NCI-H2196 treated with DMSO at 0.1 percent for 48 hours (cell line): ENCODE measurements at regions not wholly inside any gene's neighbourhood (a gene's known extent, or its start where the extent isn't known, plus 50 kb on each side); places are given as distances from the start of the nearest gene placed in this dataset.

Source experiments
- DNase-seq: peaks from one replicate; lab custom pipeline; 2025; ENCODE audit not compliant: unreplicated experiment; lab: John Stamatoyannopoulos, UW

DNA sequence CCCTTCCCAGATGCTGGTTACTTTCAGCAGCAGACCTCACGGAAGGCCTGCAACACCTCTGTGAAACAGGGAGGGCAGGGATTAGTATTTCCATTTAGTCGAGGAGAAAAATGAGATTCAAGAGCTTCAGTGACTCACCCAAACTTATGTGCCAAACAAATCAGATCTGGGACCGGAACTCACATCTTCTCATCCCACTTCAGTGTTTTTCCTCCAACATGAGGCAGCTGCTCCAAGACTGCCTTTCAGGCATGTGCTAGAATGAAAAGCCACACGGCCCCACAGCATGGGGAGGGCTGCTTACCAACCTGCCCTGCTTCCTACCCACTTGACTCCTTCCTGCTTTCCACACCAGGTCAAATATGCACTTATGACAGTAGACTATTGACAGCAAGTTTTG lies 129.4 kb upstream of the SLC24A5 start:
- no peak for DNase-seq

DNA sequence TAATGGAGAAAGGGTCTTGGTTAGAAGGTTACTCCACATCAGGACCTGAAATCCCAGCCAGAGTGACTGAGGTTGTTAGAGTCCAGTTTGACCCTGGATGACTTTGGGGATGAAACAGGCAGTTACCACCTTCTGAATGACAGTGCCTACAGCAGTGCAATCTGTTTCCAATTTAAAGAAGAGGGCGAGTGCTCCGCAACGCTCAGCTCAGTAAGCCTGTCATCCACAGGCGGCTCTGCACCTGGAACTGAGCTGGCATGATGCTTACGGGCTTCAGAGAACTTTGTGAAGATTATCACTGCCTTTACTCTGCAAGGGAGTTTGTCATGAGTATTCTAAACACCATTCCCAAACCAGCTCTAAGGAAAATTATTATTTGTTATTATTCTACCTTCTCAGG lies 127.7 kb upstream of the SLC24A5 start:
- no peak for DNase-seq

DNA sequence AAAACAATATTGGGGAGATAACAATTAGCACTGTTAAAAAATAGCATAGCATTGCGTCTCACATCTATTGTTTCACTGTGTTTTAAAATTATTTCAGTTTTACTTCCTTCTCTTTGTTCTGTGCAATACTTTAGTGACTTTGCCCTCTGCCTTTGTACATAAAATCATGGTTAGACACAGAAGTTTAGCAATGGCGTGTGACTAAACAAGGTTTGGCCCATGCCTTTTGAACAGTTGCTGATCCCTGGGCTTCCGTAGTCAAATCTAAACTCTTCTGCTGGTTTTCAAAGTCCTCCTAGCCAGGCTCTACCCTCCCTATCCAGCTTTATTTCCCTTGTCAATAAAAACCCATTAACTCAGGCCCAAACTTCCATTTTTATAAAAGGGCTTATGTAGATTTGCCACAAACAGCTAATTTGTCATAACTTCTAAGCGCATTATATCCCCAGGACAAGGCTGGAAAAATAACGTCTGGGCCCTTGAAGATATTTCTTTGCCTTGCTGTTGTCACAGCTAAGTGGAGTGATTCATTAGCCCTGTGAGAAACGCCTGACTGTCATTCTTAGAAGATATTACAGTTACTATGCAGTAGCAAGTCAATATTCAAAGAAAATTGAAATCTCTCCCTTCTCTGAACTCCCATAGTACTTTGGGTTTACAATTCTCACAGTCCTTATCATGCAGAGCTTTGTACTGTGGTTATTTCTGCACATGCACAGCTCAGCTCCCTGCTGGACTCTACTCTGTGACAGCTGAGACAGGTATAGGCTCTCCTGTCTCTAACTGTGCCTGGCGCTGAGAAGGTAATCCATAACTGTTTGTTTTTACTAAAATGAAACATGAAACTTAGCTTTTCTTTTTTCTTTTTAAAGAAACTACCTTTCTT lies 123.4 kb upstream of the SLC24A5 start:
- no peak for DNase-seq

DNA sequence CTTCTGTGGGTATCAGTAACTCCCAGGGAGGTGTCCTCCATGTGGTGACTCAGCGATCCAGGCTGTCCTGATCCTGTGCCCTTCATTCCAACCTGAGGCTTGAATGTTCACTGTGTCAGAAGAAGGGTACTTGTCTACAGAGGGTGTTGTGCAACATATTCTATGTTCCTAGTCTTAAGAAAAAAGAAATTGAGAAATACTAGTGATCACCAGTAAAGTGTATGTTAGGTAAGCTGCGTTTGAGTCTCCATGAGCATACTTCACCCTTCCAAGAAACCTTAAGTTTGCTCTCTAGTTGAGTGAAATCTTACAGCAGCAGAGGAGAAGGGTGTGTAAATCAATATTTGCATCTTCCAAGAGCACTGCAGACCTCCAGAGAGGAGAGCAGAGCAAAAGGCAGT lies 122.2 kb upstream of the SLC24A5 start:
- no peak for DNase-seq

DNA sequence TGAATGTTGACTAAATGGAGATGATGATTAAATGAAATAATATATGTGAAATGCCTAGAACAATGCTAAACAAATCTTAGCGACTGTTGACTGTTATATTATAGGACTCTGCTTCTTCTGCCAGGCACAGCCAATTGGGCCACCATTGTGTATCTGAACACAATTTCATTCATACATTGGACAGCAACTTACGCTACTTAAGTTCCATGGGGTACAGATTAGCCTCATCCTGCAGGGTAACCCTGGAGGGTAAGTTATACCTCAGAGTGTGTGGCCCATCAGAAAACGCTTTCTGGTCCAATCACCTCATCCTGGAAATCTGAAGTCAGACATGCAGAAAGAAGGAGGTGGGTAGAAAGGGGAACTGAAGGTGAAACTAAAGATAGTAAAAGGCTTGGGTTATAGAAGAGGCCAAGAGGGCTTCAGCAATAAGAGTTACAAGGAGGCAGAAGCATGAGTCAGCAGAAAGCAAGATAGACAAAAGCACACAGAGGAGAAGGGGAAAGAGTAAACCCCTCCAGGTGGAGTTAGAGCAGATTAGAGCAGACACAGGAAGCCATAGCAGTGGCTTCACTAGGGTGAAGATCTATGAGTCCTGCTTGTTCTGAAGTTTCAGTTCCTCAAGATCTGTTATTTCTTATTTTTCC lies 119.3 kb upstream of the SLC24A5 start:
- DNase-seq, result no peak

DNA sequence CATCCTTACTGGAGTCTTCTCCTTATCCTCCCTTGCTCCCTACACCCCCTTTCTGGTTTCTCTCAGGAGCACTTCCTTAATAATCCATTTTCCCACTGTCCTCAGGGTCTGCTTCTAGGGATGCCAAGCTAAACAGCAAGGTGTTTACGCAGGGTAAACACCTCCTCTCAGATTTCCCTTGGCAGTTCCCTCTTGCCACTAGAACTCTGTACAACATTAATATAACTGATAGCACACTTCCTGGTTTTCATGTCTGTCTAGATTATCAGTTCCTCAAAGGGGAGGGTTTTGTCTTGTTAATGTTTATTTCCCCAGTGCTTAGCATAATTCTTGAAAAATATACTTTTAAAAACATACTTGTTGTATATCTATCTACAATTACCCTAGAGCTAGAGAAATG lies 118.0 kb upstream of the SLC24A5 start:
- DNase-seq, result peak; percentile 29

DNA sequence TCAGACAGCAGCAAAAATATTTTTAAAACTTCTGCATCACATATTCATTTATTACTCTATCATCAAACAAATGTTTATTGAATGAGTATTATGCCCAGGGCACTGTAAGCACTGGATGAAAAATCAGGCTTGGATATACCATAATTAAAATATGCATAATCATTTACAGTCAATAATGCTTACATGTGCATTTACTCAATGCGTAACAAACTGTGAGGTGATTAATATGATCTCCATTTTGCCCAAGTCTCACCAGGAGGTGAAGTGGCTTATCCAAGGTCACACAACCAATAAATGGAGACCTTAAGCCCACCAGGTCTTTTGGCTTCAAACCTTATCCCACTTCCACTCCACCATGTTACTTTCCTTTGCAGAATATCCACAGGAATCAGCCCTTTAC lies 117.3 kb upstream of the SLC24A5 start:
- DNase-seq, result no peak

DNA sequence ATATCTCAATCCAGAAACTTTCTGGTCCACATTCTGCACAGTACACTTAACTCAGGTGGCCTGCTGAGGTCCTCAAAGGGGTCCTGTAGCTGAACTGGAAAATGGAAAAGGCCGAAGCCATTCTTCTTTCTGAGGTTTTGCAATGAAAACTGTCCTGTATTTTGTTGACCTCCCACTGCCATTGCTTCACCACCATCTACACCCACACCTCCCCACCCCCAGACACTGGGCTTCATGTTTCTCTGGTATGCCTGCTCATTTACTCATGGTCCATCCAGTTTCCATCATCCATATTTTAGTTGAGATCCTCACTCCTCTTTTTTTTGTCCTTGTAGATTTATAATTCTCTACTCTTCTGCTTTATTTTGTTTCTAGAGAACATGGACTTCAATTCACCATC lies 115.7 kb upstream of the SLC24A5 start:
- no peak for DNase-seq

DNA sequence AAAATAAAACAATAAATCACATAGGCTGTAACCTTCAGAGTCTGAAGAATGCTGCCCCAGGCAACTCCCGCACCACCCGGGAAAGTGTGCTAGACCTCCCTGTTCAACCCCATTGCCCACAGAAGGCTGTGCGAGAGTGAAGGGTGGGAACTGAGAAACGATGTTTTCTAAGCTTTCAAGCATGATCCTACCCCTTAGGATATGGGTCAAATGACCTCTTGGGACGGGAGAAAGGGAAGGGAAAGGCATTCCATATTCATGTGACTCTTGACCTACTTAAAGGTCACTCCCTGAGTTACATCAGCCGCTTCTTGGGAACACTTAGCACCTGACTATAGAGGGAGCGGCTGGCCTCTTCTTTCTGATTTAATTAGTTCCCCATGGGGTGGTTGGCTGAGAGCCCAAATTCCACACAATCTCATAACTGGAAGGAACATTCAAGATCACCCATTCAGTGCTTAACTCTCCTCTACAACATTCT lies 114.7 kb upstream of the SLC24A5 start:
- DNase-seq, result no peak

DNA sequence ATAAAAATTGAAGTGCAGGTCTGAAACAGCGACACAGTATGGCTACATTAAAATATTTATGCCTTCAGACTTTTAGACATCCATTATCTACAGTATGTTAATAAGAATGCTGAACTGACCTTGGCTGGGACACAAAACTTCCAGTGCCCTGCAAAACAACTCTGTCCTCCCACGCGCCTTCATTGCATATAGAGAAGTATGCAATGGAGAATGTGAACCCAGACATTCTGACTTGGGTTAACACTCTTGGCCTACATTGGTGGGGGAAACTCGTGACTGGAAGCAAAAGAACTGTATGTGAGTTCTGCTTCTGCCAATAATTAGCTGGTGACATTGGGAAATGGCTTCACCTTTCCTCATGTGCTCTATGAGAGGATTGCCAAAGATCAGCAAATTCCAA lies 110.5 kb upstream of the SLC24A5 start:
- DNase-seq, result no peak

DNA sequence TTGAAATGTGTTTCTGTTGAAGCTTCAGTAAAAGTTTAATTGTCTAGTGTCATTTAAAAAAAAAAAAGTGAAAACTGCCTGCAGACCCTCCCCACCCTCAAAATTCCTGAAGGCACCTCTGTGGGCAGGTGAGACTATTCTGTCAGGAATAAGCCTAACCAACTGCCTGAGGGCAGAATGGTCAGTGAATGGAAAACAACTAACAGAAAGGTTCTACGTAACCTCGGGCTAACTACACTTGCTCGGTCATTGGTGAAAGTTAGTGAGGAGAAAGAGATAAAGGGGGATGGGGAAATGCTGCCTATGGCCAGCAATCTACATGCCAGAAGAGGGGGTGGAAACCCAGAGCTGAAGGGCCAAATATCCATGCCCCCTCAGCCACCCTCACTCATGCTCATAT lies 108.6 kb upstream of the SLC24A5 start:
- no peak for DNase-seq

DNA sequence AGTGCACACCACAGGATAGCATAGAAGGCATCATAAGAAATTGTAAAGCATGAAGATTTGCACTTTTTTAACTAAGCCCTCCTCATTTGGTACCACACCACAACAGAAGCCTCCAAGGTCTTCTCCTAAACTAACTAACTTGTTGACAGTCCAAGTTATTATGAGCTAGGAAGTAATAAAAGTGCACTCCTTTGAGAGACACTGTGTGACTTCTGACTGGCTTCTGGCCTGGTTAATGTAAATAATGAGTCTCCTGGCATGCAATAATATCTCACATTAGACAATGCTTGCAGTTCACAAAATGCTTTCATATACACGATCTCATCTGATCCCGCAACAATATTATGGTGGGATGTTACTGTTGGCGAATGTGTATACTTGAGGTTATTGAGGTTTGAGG lies 103.9 kb upstream of the SLC24A5 start:
- no peak for DNase-seq

DNA sequence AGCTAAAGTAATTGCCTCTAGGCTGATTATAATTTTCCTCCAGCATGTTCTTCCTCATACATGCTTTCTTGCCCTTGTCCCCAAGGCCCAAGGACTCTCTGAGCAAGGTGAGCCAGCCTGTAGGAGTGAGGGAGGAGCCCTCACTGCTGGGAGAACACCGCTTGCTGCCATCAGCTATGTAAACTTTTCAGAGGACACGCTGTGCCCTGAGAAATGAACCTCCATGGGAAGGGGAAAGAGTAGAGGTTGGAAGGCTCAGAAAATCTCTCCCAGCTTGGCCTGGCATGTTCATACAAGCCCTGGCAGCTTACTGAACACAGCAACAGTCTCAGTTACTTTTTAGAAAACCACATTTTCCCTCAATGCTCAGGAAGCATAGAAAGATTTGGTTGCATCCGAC lies 103.0 kb upstream of the SLC24A5 start:
- no peak for DNase-seq

DNA sequence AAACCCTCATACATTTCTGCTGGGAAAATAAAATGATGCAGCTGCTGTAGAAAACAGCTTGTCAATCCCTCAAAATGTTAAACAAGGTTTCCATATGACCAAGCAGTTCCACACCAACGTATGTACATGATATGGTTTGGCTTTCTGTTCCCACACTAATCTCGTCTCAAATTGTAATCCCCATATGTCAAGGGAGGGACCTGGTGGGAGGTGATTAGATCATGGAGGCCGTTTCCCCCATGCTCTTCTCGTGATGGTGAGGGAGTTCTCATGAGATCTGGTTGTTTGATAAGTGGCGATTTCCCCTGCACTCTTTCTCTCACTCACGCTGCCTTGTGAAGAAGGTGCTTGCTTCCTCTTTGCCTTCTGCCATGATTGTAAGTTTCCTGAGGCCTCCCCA lies 100.6 kb upstream of the SLC24A5 start:
- no peak for DNase-seq

DNA sequence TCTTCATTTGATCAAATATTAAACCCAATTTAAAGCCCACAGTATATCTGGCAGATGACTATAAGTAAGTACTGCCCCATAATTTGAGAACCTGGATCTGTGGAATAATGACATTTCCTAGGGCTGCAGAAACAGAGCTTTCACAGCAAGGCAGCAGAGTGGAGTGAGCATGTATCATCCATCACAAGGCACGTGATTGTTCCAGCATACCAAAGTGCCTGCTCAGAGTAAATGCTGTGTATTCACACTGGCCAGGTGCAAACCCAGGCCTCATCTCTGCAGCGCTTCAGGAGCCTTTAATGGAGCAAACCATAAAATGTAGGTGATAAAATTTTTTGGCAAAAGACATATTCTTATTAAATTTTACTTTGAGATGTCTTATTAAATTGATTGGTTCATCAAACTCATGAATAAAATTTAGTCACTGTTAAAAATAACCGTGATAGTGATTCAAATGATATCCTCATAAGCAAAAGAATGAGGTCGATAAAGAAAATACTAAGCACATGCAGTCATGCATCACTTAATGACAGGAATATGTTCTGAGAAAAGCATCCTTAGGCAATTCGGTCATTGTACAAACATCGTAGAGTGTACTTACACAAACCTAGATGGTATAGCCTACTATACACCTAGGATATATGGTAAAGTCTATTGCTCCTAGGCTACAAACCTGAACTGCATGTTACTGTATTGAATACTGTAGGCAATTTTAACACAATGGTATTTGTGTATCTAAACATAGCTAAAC lies 99.3 kb upstream of the SLC24A5 start:
- DNase-seq, result no peak

DNA sequence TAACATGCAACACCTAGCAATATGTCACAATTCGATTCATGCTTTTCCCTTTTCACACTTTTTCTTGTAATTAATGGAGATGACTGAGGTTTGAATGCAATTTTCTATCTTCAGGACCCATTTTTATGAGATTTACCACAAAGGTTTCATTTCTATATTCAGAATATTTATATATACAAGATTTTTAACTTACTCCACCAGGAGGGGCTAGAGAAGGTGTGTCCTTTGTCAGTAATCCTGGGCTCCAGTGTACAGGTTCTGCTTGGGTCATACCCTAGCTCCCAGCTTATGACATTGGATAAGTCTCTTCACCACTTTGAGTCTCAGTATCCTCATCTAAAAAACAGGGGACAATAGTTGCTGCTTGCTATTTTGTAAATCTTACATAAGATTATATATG lies 95.7 kb upstream of the SLC24A5 start:
- no peak for DNase-seq

DNA sequence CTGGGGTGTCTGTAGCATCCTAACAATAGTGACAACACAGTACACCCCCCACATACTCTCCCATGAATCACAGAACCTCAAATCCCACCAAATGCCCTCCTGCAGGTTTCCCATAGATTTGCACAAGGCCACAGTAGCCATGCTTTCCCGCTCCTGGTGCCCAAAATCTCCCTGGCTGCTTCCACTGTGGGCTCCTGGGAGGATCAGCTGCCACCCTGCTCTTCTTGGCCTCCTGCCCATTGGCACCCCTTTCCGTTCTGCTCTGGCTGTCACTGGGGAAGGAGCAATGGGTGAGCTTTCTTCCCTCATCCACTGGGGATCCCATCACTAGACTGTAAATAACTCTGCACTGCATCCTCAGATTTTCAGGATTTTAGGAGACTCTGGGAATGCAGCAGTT lies 92.1 kb upstream of the SLC24A5 start:
- DNase-seq, result no peak

DNA sequence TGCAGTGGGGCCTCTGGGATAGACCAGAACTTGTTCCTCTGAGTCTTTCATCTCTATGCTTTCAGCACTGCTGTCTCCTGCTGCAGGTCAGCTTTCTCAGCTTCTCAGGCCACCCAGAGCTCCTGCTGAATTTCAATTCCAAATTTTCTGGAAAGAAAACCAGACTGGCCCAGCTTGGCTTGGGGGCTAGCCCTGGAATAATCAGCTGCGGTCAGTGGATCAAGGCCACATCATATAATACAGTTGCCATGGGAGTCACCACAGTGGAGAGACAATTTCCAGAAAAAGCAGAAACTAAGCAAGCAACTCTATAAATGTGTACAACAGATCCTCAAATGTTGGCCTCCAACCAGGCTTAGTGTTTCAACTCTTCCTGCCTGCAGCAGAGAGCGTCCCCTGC lies 91.1 kb upstream of the SLC24A5 start:
- DNase-seq, result no peak

DNA sequence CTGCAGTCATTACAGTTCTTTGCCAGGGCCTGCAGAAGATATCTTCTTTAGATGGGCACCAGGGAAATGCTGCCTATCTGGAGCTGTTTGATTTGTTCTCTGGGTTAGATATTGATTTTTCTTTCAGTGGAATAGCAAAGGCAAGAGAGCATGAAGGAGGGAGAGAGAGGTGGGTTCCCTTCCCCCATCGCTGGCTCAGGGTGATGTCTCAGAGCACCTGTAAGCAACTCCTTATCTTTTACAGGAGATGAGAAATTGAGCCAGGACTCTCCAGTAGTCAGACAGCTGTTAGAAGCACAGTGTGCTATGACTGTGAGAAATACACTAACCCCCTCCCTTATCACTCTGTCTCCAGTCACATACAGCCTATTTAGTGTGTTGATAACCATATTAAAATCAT lies 89.3 kb upstream of the SLC24A5 start:
- DNase-seq, result no peak

DNA sequence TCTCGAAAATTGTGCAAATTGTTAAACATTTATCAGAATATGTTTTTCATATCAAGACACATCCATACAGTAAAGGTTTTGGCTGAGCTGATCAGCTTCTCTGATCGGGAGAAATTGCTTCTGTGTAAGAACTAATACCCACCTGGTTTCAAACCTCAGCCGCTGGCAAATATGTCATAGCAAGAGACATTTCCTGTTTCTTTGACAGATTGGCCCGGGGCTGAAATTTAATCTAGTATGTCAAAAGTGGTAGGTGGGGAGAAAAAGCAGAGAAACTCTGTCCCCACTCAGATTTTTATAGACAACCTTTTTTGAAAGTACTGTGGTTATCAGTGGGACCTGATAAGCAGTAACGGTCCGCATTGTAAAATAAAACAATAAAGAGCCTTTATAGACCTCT lies 88.8 kb upstream of the SLC24A5 start:
- DNase-seq, result no peak

DNA sequence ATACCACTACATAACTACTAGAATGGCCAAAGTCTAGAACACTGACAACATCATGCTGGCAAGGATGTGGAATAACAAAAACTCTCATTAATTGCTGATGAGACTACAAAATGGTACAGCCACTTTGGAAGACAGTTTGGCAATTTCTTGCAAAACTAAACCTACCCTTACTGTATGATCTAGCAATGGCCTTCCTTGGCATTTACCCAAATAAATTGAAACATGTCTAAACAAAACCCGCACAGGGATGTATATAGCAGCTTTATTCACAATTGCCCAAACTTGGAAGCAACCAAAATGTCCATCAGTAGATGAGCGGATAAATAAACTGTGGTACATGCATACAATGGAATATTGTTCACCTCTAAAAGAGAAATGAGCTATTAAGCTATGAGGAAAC lies 87.9 kb upstream of the SLC24A5 start:
- no peak for DNase-seq

DNA sequence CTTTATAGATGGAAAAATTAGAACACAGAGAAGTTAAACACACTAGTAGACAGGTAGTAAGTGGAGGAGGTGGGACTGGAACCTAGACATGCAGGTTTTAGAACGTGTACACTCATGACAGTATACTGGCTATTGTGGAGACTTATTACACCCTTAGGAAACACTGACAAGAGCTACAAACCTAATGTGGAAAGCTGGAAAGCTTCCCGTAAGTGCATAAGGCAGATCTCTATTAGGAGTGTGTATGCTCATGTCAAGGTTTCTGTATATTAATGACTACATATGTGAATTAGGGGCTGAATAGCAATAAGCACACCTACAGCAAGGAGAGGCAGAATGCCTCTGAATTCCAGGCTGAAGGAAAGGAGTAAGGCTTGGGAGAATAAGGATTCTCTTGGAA lies 82.6 kb upstream of the SLC24A5 start:
- DNase-seq, result no peak
